H9 (cell line): ENCODE measurements at regions not wholly inside any gene's neighbourhood (a gene's known extent, or its start where the extent isn't known, plus 50 kb on each side); places are given as distances from the start of the nearest gene placed in this dataset.

Experiments
- DNase-seq: peaks from one replicate; pipeline ENCODE4 v3.0.0-alpha.2; 2017
- H2AFZ ChIP-seq: one replicate; pipeline ENCODE4 v1.6.1; 2013; ENCODE audit warnings: mild to moderate bottlenecking, low read length, control low read depth, moderate library complexity
- H2AK5ac ChIP-seq: 2 replicates; pipeline ENCODE4 v1.6.1; 2013; ENCODE audit warnings: low read length, control low read depth, mixed read lengths; ENCODE audit not compliant: insufficient read length
- H2BK120ac ChIP-seq: one replicate; pipeline ENCODE4 v1.6.1; 2013; ENCODE audit warnings: low read depth, mild to moderate bottlenecking, low read length, control low read depth, inconsistent platforms; ENCODE audit not compliant: poor library complexity, severe bottlenecking
- H2BK12ac ChIP-seq: 2 replicates; pipeline ENCODE4 v1.6.1; 2013; ENCODE audit warnings: low read length, control low read depth, mixed read lengths, low read depth; ENCODE audit not compliant: insufficient read length
- H2BK15ac ChIP-seq: 2 replicates; pipeline ENCODE4 v1.6.1; 2013; ENCODE audit warnings: low read depth, low read length, control low read depth
- H2BK20ac ChIP-seq: one replicate; pipeline ENCODE4 v1.6.1; 2013; ENCODE audit warnings: low read depth, mild to moderate bottlenecking, low read length, control low read depth, inconsistent platforms; ENCODE audit not compliant: poor library complexity, severe bottlenecking
- H2BK5ac ChIP-seq: 2 replicates; pipeline ENCODE4 v1.6.1; 2013; ENCODE audit warnings: low read length, control low read depth, mixed read lengths; ENCODE audit not compliant: insufficient read length
- H3K14ac ChIP-seq: 2 replicates; pipeline ENCODE4 v1.6.1; 2013; ENCODE audit warnings: low read length, control low read depth; ENCODE audit not compliant: insufficient read depth
- H3K18ac ChIP-seq: 2 replicates; pipeline ENCODE4 v1.6.1; 2013; ENCODE audit warnings: low read depth, mild to moderate bottlenecking, mixed read lengths, low read length, control low read depth; ENCODE audit not compliant: insufficient read length
- H3K23ac ChIP-seq: 2 replicates; pipeline ENCODE4 v1.6.1; 2013; ENCODE audit warnings: low read length, control low read depth, mixed read lengths, low read depth; ENCODE audit not compliant: insufficient read length
- H3K23me2 ChIP-seq: 2 replicates; pipeline ENCODE4 v1.6.1; 2013; ENCODE audit warnings: low read depth, mild to moderate bottlenecking, mixed read lengths, low read length, control low read depth; ENCODE audit not compliant: insufficient read length, poor library complexity, severe bottlenecking
- H3K27ac ChIP-seq: 2 replicates; pipeline ENCODE4 v1.5.1; 2013; ENCODE audit warnings: low read length, control low read depth, mixed read lengths, low read depth; ENCODE audit not compliant: insufficient read length
- H3K27me3 ChIP-seq: 2 replicates; pipeline ENCODE4 v1.6.1; 2013; ENCODE audit warnings: low read length, control low read depth, inconsistent platforms; ENCODE audit not compliant: insufficient read depth
- H3K4ac ChIP-seq: 2 replicates; pipeline ENCODE4 v1.6.1; 2013; ENCODE audit warnings: low read depth, mild to moderate bottlenecking, control low read depth, inconsistent platforms, low read length, moderate library complexity
- H3K4me1 ChIP-seq: 2 replicates; pipeline ENCODE4 v1.6.1; 2013; ENCODE audit warnings: low read length, control low read depth, inconsistent platforms; ENCODE audit not compliant: insufficient read depth
- H3K4me2 ChIP-seq: 2 replicates; pipeline ENCODE4 v1.6.1; 2013; ENCODE audit warnings: low read length, control low read depth, mixed read lengths; ENCODE audit not compliant: insufficient read length, insufficient read depth
- H3K56ac ChIP-seq: 2 replicates; pipeline ENCODE4 v1.6.1; 2013; ENCODE audit warnings: low read depth, mild to moderate bottlenecking, mixed read lengths, low read length, control low read depth; ENCODE audit not compliant: insufficient read length
- H3K79me1 ChIP-seq: 2 replicates; pipeline ENCODE4 v1.6.1; 2013; ENCODE audit warnings: low read depth, mild to moderate bottlenecking, moderate library complexity, low read length, control low read depth, inconsistent platforms; ENCODE audit not compliant: insufficient read depth, poor library complexity, severe bottlenecking
- H3K79me2 ChIP-seq: 2 replicates; pipeline ENCODE4 v1.6.1; 2013; ENCODE audit warnings: low read length, control low read depth, inconsistent platforms; ENCODE audit not compliant: insufficient read depth
- H3K9ac ChIP-seq: 2 replicates; pipeline ENCODE4 v1.6.1; 2013; ENCODE audit warnings: low read length, control low read depth, mixed read lengths; ENCODE audit not compliant: insufficient read length; ENCODE audit errors: extremely low read depth
- H3K9me3 ChIP-seq: one replicate; pipeline ENCODE4 v1.6.1; 2013; ENCODE audit warnings: low read depth, low read length, inconsistent platforms; ENCODE audit not compliant: control insufficient read depth
- H3T11ph ChIP-seq: one replicate; pipeline ENCODE4 v1.6.1; 2013; ENCODE audit warnings: mild to moderate bottlenecking, low read length, control low read depth, inconsistent platforms
- H4K20me1 ChIP-seq: one replicate; pipeline ENCODE4 v1.6.1; 2013; ENCODE audit not compliant: control insufficient read depth, insufficient read length, insufficient read depth
- H4K5ac ChIP-seq: 2 replicates; pipeline ENCODE4 v1.6.1; 2013; ENCODE audit warnings: low read depth, mild to moderate bottlenecking, mixed read lengths, low read length, control low read depth; ENCODE audit not compliant: insufficient read length
- H4K8ac ChIP-seq: replicated peaks from 2 replicates; pipeline ENCODE4 v1.6.1; 2013; ENCODE audit warnings: low read length, control low read depth, mixed read lengths, low read depth; ENCODE audit not compliant: insufficient read length
- H4K91ac ChIP-seq: 2 replicates; pipeline ENCODE4 v1.6.1; 2013; ENCODE audit warnings: low read depth, mild to moderate bottlenecking, moderate library complexity, mixed read lengths, low read length, control low read depth; ENCODE audit not compliant: insufficient read length
- H3K27ac Mint-ChIP-seq, 3 experiments: 2 replicates in 2 of 3; 3 replicates in 1 of 3; pipeline ENCODE4 v1.8.0; 2020 to 2021; ENCODE audit warnings: mixed read lengths in 3 of 3, mild to moderate bottlenecking in 1 of 3, moderate library complexity in 1 of 3
- H3K27me3 Mint-ChIP-seq: 2 replicates; pipeline ENCODE4 v1.8.0; 2021; ENCODE audit warnings: low read depth, mild to moderate bottlenecking, moderate library complexity, mixed read lengths
- H3K36me3 Mint-ChIP-seq, 3 experiments: 2 replicates in 2 of 3; 3 replicates in 1 of 3; pipeline ENCODE4 v1.8.0; 2020 to 2021; ENCODE audit warnings: low read depth in 3 of 3, mixed read lengths in 3 of 3; ENCODE audit not compliant: insufficient read depth in 1 of 3
- H3K4me1 Mint-ChIP-seq, 2 experiments: 2 replicates each; pipeline ENCODE4 v1.8.0; 2020; ENCODE audit warnings: mixed read lengths in 2 of 2
- H3K4me3 Mint-ChIP-seq, 2 experiments: 2 replicates in 1 of 2; 3 replicates in 1 of 2; pipeline ENCODE4 v1.8.0; 2020 to 2021; ENCODE audit warnings: mild to moderate bottlenecking in 2 of 2, mixed read lengths in 2 of 2, moderate library complexity in 1 of 2
- H3K9me3 Mint-ChIP-seq, 2 experiments: 2 replicates in 1 of 2; 3 replicates in 1 of 2; pipeline ENCODE4 v1.8.0; 2020; ENCODE audit warnings: mild to moderate bottlenecking in 2 of 2, mixed read lengths in 2 of 2, moderate library complexity in 1 of 2
- WGBS: extraction: QIAGEN DNeasy Blood & Tissue Kit; methylation state at CpG from one replicate; pipeline ENCODE4 v1.1.7; 2013; ENCODE audit warnings: missing lambda C conversion rate, low lambda C conversion rate, mixed read lengths; ENCODE audit not compliant: insufficient read length; ENCODE audit errors: extremely low coverage; 5-methylcytosine and 5-hydroxymethylcytosine counted together
- TF ChIP-seq, protein P1 (sequence below): fragments of 200-600 bp; sonication (generic); conservative IDR thresholded peaks from 3 replicates; pipeline ENCODE4 v1.8.0; 2021; ENCODE audit warnings: antibody characterized with exemption, mild to moderate bottlenecking

GRCh38 chr1:239458144-239458500 is 71.8 kb downstream of the CHRM3 start:
- Histone ChIP-seq H3K4me1 (0 out of 2 replicates have a peak, but pooled peaks cover 2% of the 10 kb centered on the region), H2AFZ (no peak overlapping the region), H3K4me2 (no peak overlapping the region), H3K9me3 (no peaks in the 10 kb centered on the region), H3K27me3 (no peaks in the 10 kb centered on the region), H3K14ac (no peak overlapping the region), H4K91ac (no peak overlapping the region), H3T11ph (no peak overlapping the region), H3K4ac (no peak overlapping the region), H3K27ac (no peak overlapping the region), H2BK120ac (no peak overlapping the region), H3K18ac (no peak overlapping the region), H3K23me2 (no peaks in the 10 kb centered on the region), H4K5ac (no peak overlapping the region), H3K79me1 (no peaks in the 10 kb centered on the region), H2BK12ac (no peak overlapping the region), H2BK20ac (no peak overlapping the region), H2AK5ac (no peak overlapping the region), H2BK15ac (no peak overlapping the region), H4K20me1 (no peaks in the 10 kb centered on the region), H2BK5ac (no peak overlapping the region), H4K8ac (no peak overlapping the region), H3K23ac (no peak overlapping the region), H3K79me2 (peaks cover 3% of the 10 kb centered on the region; the same call in 1 of the 2 replicates), H3K56ac (no peak overlapping the region), H3K9ac (no peak overlapping the region)
- H3K4me1 Mint-ChIP-seq = peaks cover 10 to 11% of the 10 kb centered on the region in 2 experiments
- peaks cover 3 to 6% of the 10 kb centered on the region in 2 experiments; a peak in 4 of 5 replicates for H3K9me3 Mint-ChIP-seq
- TF ChIP-seq, protein P1, sequence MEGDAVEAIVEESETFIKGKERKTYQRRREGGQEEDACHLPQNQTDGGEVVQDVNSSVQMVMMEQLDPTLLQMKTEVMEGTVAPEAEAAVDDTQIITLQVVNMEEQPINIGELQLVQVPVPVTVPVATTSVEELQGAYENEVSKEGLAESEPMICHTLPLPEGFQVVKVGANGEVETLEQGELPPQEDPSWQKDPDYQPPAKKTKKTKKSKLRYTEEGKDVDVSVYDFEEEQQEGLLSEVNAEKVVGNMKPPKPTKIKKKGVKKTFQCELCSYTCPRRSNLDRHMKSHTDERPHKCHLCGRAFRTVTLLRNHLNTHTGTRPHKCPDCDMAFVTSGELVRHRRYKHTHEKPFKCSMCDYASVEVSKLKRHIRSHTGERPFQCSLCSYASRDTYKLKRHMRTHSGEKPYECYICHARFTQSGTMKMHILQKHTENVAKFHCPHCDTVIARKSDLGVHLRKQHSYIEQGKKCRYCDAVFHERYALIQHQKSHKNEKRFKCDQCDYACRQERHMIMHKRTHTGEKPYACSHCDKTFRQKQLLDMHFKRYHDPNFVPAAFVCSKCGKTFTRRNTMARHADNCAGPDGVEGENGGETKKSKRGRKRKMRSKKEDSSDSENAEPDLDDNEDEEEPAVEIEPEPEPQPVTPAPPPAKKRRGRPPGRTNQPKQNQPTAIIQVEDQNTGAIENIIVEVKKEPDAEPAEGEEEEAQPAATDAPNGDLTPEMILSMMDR = no peak
- peaks cover 5 to 7% (median 5%) of the 10 kb centered on the region in 3 experiments; a peak in 5 of 7 replicates for H3K36me3 Mint-ChIP-seq
- no peak overlapping the region for H3K27ac Mint-ChIP-seq
- WGBS = no CpG with 5 or more reads among the region's 4 CpGs
- no peak for DNase-seq
- H3K27me3 Mint-ChIP-seq = no peaks in the 10 kb centered on the region
- H3K4me3 Mint-ChIP-seq = no peak overlapping the region
